ACC112 (cell line): ENCODE measurements at regions not wholly inside any gene's neighbourhood (a gene's known extent, or its start where the extent isn't known, plus 50 kb on each side); places are given as distances from the start of the nearest gene placed in this dataset.

Source experiments
- H2AFZ ChIP-seq: fragments of 200-600 bp; sonication (generic); one replicate; pipeline ENCODE4 v1.6.0; 2017; ENCODE audit warnings: antibody characterized with exemption, low read length; ENCODE audit not compliant: unreplicated experiment
- H3K27ac ChIP-seq: fragments of 200-600 bp; sonication (generic); 2 replicates; pipeline ENCODE4 v1.5.1; 2014; ENCODE audit warnings: low read depth, mild to moderate bottlenecking, antibody characterized with exemption, low read length, moderate library complexity
- H3K27me3 ChIP-seq: fragments of 200-600 bp; sonication (generic); 2 replicates; pipeline ENCODE4 v1.6.1; 2014; ENCODE audit warnings: mild to moderate bottlenecking, antibody characterized with exemption, low read length, moderate library complexity, mixed read lengths; ENCODE audit not compliant: insufficient read depth
- H3K36me3 ChIP-seq: fragments of 200-600 bp; sonication (generic); 2 replicates; pipeline ENCODE4 v1.6.1; 2016; ENCODE audit warnings: mild to moderate bottlenecking, antibody characterized with exemption, low read length, moderate library complexity, mixed read lengths; ENCODE audit not compliant: insufficient read depth
- H3K4me1 ChIP-seq: fragments of 200-600 bp; sonication (generic); one replicate; pipeline ENCODE4 v1.6.1; 2016; ENCODE audit warnings: low read length, mixed read lengths; ENCODE audit not compliant: insufficient read depth, unreplicated experiment, control insufficient read depth
- H3K4me3 ChIP-seq: fragments of 200-600 bp; sonication (generic); 2 replicates; pipeline ENCODE4 v1.5.1; 2014; ENCODE audit warnings: mild to moderate bottlenecking, low read depth, low read length
- H3K79me2 ChIP-seq: fragments of 200-600 bp; sonication (generic); one replicate; pipeline ENCODE4 v1.6.0; 2016; ENCODE audit warnings: low read length; ENCODE audit not compliant: control insufficient read depth, unreplicated experiment, insufficient read depth

GRCh38 chr9:3732077-3733038, 206.6 kb upstream of the RFX3 start:
- Histone ChIP-seq H3K27ac (no peak overlapping the region), H2AFZ (peak overlapping the region; percentile 92), H3K4me3 (peak overlapping the region; percentile 59), H3K27me3 (no peaks in the 10 kb centered on the region), H3K4me1 (peaks cover 7% of the 10 kb centered on the region), H3K79me2 (no peaks in the 10 kb centered on the region), H3K36me3 (no peaks in the 10 kb centered on the region)

- Histone ChIP-seq H3K36me3 (no peaks in the 10 kb centered on the region), H3K4me1 (peaks cover 7% of the 10 kb centered on the region), H3K4me3 (no peak overlapping the region), H3K79me2 (no peaks in the 10 kb centered on the region), H3K27ac (no peak overlapping the region), H3K27me3 (no peaks in the 10 kb centered on the region), H2AFZ (no peak overlapping the region)
Measured at GRCh38 chr9:3730511-3730922, 204.7 kb upstream of the RFX3 start.

DNA sequence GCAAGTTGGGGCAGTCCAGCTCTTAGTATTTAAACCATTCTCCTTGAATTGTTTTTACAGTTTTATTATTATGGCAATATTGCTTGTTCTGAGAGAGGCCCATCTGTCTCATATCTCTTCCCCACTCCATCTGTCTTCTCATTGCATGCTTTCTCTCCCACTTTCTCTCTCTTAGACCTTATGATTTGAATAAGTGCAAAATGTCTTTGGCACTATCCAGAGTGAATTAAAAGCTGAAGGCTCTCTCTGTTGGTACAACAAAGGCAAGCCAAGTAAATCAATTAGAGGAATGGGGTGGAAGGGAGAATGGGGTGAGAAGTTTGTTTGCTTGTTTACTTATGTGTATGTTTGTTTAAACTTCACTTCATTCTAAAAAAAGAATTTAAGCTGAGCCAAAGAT, 195.3 kb upstream of the RFX3 start:
- Histone ChIP-seq H2AFZ (no peak overlapping the region), H3K36me3 (no peaks in the 10 kb centered on the region), H3K27me3 (peaks cover 20% of the 10 kb centered on the region), H3K4me1 (no peaks in the 10 kb centered on the region), H3K79me2 (no peaks in the 10 kb centered on the region), H3K4me3 (no peak overlapping the region), H3K27ac (no peak overlapping the region)

- H3K27me3 ChIP-seq, result peaks cover 30% of the 10 kb centered on the region
- no peaks in the 10 kb centered on the region for H3K4me1 ChIP-seq
- H3K79me2 ChIP-seq, result no peaks in the 10 kb centered on the region
- H3K27ac ChIP-seq, result no peak overlapping the region
- no peak overlapping the region for H2AFZ ChIP-seq
- H3K36me3 ChIP-seq, result no peaks in the 10 kb centered on the region
- H3K4me3 ChIP-seq, result no peak overlapping the region
Measured at GRCh38 chr9:3719286-3719685, 193.5 kb upstream of the RFX3 start.

DNA sequence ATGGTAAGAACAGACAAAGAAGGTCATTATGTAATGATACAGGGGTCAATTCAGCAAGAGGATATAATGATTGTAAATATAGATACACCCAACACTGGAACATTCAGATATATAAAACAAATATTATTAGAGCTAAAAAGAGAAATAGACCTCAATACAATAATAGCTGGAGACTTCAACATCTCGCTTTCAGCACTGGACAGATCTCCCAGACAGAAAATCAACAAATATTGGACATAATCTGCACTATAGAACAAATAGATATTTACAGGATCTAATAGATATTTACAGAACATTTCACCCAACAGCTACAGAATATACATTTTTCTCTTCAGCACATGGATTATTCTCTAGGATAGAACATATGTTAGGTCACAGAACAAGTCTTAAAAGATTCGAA, 190.6 kb upstream of the RFX3 start:
- H2AFZ ChIP-seq, result no peak overlapping the region
- no peaks in the 10 kb centered on the region for H3K4me1 ChIP-seq
- no peaks in the 10 kb centered on the region for H3K36me3 ChIP-seq
- peaks cover 36% of the 10 kb centered on the region for H3K27me3 ChIP-seq
- no peak overlapping the region for H3K4me3 ChIP-seq
- H3K27ac ChIP-seq, result no peak overlapping the region
- H3K79me2 ChIP-seq, result no peaks in the 10 kb centered on the region

DNA sequence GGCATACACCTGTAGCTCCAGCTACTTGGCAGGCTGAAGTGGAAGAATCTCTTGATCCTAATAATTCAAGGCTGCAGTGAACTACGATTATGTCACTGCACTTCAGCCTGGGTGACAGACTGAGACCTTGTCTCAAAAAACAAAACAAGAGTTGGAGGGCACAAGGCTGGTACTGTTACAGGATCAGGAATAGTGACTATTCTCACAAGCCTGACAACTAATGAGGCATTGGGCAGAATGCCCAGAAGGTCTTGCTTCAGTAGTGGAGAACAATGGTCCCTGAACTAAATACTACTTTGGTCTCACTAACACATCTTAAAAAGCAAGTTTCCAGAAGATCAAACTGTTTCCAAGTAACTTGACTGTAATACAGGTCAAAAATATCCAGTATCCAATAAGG, 182.9 kb upstream of the RFX3 start:
- Histone ChIP-seq H3K36me3 (no peaks in the 10 kb centered on the region), H2AFZ (no peak overlapping the region)

GRCh38 chr9:3704890-3705289, 179.1 kb upstream of the RFX3 start:
- Histone ChIP-seq H2AFZ (no peak overlapping the region), H3K27me3 (peaks cover 67% of the 10 kb centered on the region)

More for the DNA sequence above, 182.9 kb upstream of the RFX3 start:
- Histone ChIP-seq H3K79me2 (no peaks in the 10 kb centered on the region), H3K27me3 (peaks cover 47% of the 10 kb centered on the region), H3K4me1 (no peaks in the 10 kb centered on the region), H3K27ac (no peak overlapping the region), H3K4me3 (no peak overlapping the region)

DNA sequence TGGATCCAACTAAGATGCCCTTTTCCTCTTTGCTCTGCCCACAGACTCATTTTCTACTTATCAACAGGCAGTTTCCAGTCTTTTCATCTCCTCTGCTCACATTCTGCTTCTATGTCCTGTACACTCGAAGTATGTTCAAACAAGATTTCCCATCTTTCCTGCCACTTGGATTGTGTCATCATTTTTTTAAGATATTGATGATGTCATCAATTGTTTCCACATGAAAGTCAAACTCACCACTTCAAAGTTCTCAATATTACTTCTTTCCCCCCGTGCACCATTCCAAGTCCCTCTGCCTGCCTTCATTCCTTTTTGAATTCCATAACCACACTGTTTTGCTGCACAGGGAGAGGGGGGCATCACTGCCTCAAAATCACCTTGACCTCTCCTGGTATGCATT, 175.0 kb upstream of the RFX3 start:
- Histone ChIP-seq H3K27me3 (peaks cover 78% of the 10 kb centered on the region), H3K79me2 (no peaks in the 10 kb centered on the region), H2AFZ (no peak overlapping the region), H3K36me3 (no peaks in the 10 kb centered on the region), H3K27ac (no peak overlapping the region), H3K4me1 (no peaks in the 10 kb centered on the region), H3K4me3 (no peak overlapping the region)

More at GRCh38 chr9:3704890-3705289, 179.1 kb upstream of the RFX3 start:
- no peaks in the 10 kb centered on the region for H3K79me2 ChIP-seq
- H3K36me3 ChIP-seq, result no peaks in the 10 kb centered on the region
- H3K4me3 ChIP-seq, result no peak overlapping the region
- no peak overlapping the region for H3K27ac ChIP-seq
- no peaks in the 10 kb centered on the region for H3K4me1 ChIP-seq

DNA sequence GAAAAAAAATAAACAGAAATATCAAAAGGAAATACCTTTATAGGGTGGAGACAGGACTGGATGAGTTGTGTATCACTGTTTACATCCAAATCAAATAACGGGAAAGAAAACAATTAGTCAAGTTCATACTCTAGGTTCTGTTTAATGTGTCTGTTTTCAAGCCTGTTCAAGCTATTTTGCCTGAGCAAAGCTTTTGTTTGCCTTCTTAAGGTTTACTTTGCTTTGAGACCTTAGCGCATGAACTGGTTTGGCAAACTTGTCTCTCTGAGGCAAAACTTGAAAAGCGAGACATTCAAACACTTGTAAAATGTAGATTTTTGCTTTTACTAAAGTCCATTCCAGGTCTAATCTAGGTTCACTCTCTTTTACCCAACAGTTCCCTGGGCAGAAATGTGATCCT, 174.1 kb upstream of the RFX3 start:
- H2AFZ ChIP-seq, result no peak overlapping the region

DNA sequence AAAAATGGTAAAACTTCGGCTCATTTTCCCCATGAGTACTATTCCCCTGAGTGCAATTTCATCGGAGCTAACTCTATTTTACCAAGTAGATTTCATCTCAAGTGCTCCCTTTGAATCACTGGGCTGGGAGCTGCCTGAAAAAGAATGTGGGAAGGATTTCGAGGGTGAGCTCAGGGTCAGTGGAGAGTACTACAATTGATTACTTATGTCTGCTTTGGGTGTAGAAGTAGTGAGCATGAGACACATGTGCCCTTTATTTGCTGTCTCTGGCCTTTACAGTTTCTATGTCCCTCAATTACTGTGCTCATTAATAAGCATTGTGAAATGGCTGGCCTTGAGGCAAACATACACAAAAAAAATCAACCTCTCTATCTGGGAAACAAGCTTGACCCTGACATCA, 172.7 kb upstream of the RFX3 start:
- H3K4me3 ChIP-seq, result no peak overlapping the region
- H3K36me3 ChIP-seq, result no peaks in the 10 kb centered on the region
- no peaks in the 10 kb centered on the region for H3K79me2 ChIP-seq
- no peaks in the 10 kb centered on the region for H3K4me1 ChIP-seq
- no peak overlapping the region for H3K27ac ChIP-seq
- peaks cover 62% of the 10 kb centered on the region for H3K27me3 ChIP-seq
- H2AFZ ChIP-seq, result no peak overlapping the region

More for the DNA sequence above, 174.1 kb upstream of the RFX3 start:
- H3K36me3 ChIP-seq, result no peaks in the 10 kb centered on the region
- peaks cover 75% of the 10 kb centered on the region for H3K27me3 ChIP-seq
- H3K4me3 ChIP-seq, result no peak overlapping the region
- H3K79me2 ChIP-seq, result no peaks in the 10 kb centered on the region
- H3K27ac ChIP-seq, result no peak overlapping the region
- no peaks in the 10 kb centered on the region for H3K4me1 ChIP-seq

- no peak overlapping the region for H2AFZ ChIP-seq
- H3K4me1 ChIP-seq, result no peaks in the 10 kb centered on the region
- peaks cover 57% of the 10 kb centered on the region for H3K27me3 ChIP-seq
- H3K4me3 ChIP-seq, result no peak overlapping the region
- no peaks in the 10 kb centered on the region for H3K79me2 ChIP-seq
- no peaks in the 10 kb centered on the region for H3K36me3 ChIP-seq
- no peak overlapping the region for H3K27ac ChIP-seq
Measured at GRCh38 chr9:3698076-3698475, 172.3 kb upstream of the RFX3 start.
